Effector memory CD8-positive, alpha-beta T cell (primary cell): ENCODE measurements at regions not wholly inside any gene's neighbourhood (a gene's known extent, or its start where the extent isn't known, plus 50 kb on each side); places are given as distances from the start of the nearest gene placed in this dataset.

Experiments used
- ATAC-seq: fragments of 150-1000 bp; cut with Tn5 transposase; replicated peaks from 2 replicates; pipeline ENCODE4 v1.10.0; 2021; ENCODE audit warnings: mild to moderate bottlenecking, moderate library complexity
- DNase-seq, 3 experiments: peaks; one replicate each; pipeline ENCODE4 v3.0.0; 2021
- H3K27ac Mint-ChIP-seq, 2 donors: one replicate each; pipeline ENCODE4 v1.8.0; 2022; ENCODE audit warnings: mild to moderate bottlenecking in 2 of 2, mixed read lengths in 2 of 2, moderate library complexity in 2 of 2
- H3K27me3 Mint-ChIP-seq, 2 donors: one replicate each; pipeline ENCODE4 v1.8.0; 2022; ENCODE audit warnings: mixed read lengths in 2 of 2
- H3K36me3 Mint-ChIP-seq: one replicate; pipeline ENCODE4 v1.8.0; 2022; ENCODE audit warnings: mild to moderate bottlenecking, moderate library complexity, mixed read lengths; ENCODE audit not compliant: insufficient read depth
- H3K4me1 Mint-ChIP-seq, 2 donors: one replicate each; pipeline ENCODE4 v1.8.0; 2022; ENCODE audit warnings: low read depth in 2 of 2, mixed read lengths in 2 of 2
- H3K4me3 Mint-ChIP-seq, 2 donors: one replicate each; pipeline ENCODE4 v1.8.0; 2022; ENCODE audit warnings: mild to moderate bottlenecking in 2 of 2, mixed read lengths in 2 of 2, moderate library complexity in 2 of 2
- H3K9me3 Mint-ChIP-seq, 2 donors: one replicate each; pipeline ENCODE4 v1.8.0; 2022; ENCODE audit warnings: mixed read lengths in 2 of 2

DNA sequence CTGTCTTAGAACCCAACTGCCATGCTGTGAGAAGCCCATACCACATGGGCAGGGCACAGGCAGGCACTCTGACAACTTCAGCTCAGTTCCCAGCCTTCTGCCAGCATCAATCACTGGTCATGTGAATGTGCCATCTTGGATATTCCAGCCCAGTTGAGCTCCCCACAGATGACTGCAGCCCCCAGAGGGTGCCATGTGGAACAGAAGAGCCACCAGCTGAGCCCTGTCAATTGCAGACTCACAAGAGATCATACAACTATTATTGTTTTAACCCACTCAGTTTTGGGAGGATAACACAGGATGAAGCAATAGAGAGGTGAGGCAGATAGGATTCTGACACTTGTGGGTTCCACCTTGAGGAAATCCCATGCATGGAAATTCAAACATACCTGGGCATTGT is 78.4 kb upstream of the ZBTB40 start:
- Mint-ChIP-seq H3K4me3 (no peak overlapping the region), H3K9me3 (no peaks in the 10 kb centered on the region), H3K4me1 (no peaks in the 10 kb centered on the region), H3K36me3 (no peaks in the 10 kb centered on the region), H3K27me3 (peaks cover 27 to 55% of the 10 kb centered on the region in 2 donors), H3K27ac (no peak overlapping the region)
- DNase-seq (no peak), ATAC-seq (no peak)

DNA sequence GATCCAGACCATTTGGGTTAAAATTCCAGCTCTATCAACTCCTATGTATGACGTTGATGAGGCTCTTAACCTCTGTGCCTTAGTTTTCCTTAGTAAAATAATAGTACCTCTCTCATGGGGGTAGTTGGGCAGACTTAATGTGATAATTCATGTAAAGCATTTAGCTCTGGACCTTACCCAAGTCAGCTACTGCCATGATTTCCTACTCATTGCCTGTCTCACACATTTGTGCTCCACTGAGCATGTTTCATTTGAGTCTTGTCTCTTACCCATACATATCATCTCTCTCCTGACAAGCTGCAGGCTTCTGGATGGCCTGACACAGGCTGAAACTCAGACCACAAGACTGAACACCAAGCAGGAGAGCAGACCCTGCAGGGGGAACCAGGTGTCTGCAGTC is 77.7 kb upstream of the ZBTB40 start:
- Mint-ChIP-seq H3K27me3 (peaks cover 19 to 47% of the 10 kb centered on the region in 2 donors), H3K4me3 (no peak overlapping the region), H3K4me1 (no peaks in the 10 kb centered on the region), H3K9me3 (no peaks in the 10 kb centered on the region), H3K36me3 (no peaks in the 10 kb centered on the region), H3K27ac (no peak overlapping the region)
- ATAC-seq: no peak
- no peak for DNase-seq

- Mint-ChIP-seq H3K27me3 (peaks cover 13 to 45% of the 10 kb centered on the region in 2 donors), H3K4me3 (no peak overlapping the region), H3K36me3 (no peaks in the 10 kb centered on the region), H3K4me1 (no peaks in the 10 kb centered on the region), H3K9me3 (no peaks in the 10 kb centered on the region), H3K27ac (no peak overlapping the region)
- no peak for DNase-seq
- ATAC-seq: no peak
Observed at GRCh38 chr1:22375601-22376000, 76.0 kb upstream of the ZBTB40 start.

GRCh38 chr1:22376001-22376400 is 75.7 kb upstream of the ZBTB40 start:
- ATAC-seq: no peak
- Mint-ChIP-seq H3K4me1 (no peaks in the 10 kb centered on the region), H3K4me3 (no peak overlapping the region), H3K27me3 (peaks cover 12 to 45% of the 10 kb centered on the region in 2 donors), H3K27ac (no peak overlapping the region), H3K9me3 (no peaks in the 10 kb centered on the region), H3K36me3 (no peaks in the 10 kb centered on the region)
- DNase-seq: no peak

DNA sequence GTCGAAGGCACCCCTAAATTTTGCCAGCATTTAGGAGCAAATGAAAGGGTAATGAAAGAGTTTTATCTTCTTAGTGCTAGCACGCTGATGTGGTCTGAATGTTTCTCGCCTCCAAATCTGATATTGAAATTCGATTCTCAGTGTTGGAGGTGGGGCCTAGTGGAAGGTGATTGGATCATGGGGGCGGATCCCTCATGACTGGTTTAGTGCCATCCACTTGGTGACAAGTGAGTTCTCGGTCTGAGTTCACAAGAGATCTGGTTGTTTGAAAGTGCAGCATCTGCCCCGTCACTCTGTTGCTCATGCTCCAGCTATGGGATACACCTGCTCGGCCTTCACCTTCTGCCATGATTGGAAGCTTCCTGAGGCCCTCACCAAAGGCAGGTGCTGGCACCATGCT is 75.1 kb upstream of the ZBTB40 start:
- no peaks in the 10 kb centered on the region for H3K9me3 Mint-ChIP-seq
- H3K4me3 Mint-ChIP-seq: no peak overlapping the region
- ATAC-seq: no peak
- no peak overlapping the region for H3K27ac Mint-ChIP-seq
- peaks cover 12 to 43% of the 10 kb centered on the region in 2 donors for H3K27me3 Mint-ChIP-seq
- no peaks in the 10 kb centered on the region for H3K36me3 Mint-ChIP-seq
- H3K4me1 Mint-ChIP-seq: no peaks in the 10 kb centered on the region
- DNase-seq: no peak

DNA sequence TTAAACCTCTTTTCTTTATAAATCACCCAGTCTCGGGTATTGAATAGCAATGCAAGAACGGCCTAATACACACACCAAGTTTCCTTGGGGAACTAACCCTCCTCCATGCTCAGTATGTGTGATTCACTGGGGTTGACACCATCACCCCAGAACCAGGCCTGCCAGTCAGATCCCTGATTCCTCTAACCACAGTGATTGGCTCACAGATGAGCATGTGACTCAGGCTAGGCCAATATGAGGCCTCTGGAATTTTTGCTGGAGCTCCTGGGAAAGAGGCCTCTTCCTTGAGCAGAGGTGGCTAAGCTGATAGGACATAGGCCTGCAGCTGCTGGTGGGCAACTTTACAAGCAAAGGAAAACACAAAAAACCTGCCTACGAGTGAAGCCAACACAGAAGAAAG is 74.7 kb upstream of the ZBTB40 start:
- Mint-ChIP-seq H3K4me1 (no peaks in the 10 kb centered on the region), H3K27ac (no peak overlapping the region), H3K9me3 (no peaks in the 10 kb centered on the region), H3K36me3 (no peaks in the 10 kb centered on the region), H3K27me3 (peaks cover 11 to 40% of the 10 kb centered on the region in 2 donors), H3K4me3 (no peak overlapping the region)
- no peak for ATAC-seq
- no peak for DNase-seq

DNA sequence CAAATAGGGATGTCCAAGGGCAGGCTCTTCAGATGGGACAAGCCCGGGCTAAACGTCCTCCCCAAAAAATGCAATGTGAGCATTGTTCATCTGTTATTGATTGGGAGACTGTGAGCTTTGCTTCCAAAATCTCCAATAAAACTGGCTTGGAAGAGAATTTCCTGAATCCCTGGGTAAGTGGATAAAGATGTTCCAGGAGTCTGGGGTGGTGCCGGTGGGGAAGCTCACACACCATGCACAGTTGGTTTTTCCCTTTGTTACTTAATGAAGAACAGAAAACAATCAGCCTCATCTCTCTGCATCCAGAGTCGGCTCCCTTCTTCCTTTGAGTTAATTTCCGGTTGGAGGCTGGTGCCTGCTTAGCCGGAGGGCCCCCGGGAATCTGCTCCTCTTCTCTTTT is 72.1 kb upstream of the ZBTB40 start:
- ATAC-seq (no peak), DNase-seq (no peak)
- H3K27me3 Mint-ChIP-seq: peaks cover 23 to 47% of the 10 kb centered on the region in 2 donors
- no peaks in the 10 kb centered on the region for H3K9me3 Mint-ChIP-seq
- no peak overlapping the region for H3K4me3 Mint-ChIP-seq
- H3K36me3 Mint-ChIP-seq: no peaks in the 10 kb centered on the region
- H3K4me1 Mint-ChIP-seq: no peaks in the 10 kb centered on the region
- H3K27ac Mint-ChIP-seq: no peak overlapping the region

DNA sequence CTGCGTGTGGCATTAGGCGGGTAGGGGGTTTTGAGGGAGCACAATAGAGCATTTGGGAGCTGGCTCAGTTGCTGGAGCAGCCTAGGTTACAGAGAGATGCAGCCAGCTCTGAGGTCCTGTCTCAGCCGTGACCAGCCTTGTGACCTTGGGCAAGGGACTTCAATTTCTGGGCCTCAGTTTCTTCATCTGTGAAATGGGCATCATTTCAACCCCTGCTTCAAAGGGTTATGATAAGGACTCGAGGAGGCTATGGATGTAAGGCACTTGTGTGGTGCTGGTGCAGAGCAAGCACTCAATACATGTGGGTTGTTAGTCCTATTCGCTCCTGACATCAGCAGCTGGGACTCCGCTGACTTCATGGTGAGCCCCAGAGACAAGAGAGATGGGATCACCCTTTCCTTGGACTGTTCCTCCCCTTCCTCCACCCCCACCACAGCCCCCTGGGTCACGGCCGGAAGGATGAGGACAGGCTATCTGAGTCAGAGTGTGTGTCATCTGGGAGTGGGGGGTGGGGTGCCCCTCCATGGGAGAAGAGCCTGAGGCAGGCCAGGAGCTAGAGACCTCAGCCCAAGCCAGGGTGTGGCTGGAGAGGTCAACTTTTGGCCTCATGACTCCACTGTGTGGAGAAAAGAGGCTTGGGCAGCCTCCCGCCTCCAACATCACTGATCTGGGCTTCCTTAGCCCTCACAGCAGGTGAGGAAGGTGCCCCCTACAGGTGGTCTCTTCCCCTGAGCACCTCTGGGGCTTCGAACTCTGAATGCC is 71.4 kb upstream of the ZBTB40 start:
- ATAC-seq (no peak), DNase-seq (no peak)
- Mint-ChIP-seq H3K4me1 (no peaks in the 10 kb centered on the region), H3K27ac (no peak overlapping the region), H3K27me3 (peaks cover 29 to 53% of the 10 kb centered on the region in 2 donors), H3K4me3 (no peak overlapping the region), H3K9me3 (no peaks in the 10 kb centered on the region), H3K36me3 (no peaks in the 10 kb centered on the region)

GRCh38 chr1:22383526-22384294 is 67.9 kb upstream of the ZBTB40 start:
- ATAC-seq: no peak
- H3K4me3 Mint-ChIP-seq: no peak overlapping the region
- no peaks in the 10 kb centered on the region for H3K9me3 Mint-ChIP-seq
- peaks cover 37 to 80% of the 10 kb centered on the region in 2 donors for H3K27me3 Mint-ChIP-seq
- DNase-seq: no peak
- no peaks in the 10 kb centered on the region for H3K4me1 Mint-ChIP-seq
- H3K27ac Mint-ChIP-seq: no peak overlapping the region
- no peaks in the 10 kb centered on the region for H3K36me3 Mint-ChIP-seq

DNA sequence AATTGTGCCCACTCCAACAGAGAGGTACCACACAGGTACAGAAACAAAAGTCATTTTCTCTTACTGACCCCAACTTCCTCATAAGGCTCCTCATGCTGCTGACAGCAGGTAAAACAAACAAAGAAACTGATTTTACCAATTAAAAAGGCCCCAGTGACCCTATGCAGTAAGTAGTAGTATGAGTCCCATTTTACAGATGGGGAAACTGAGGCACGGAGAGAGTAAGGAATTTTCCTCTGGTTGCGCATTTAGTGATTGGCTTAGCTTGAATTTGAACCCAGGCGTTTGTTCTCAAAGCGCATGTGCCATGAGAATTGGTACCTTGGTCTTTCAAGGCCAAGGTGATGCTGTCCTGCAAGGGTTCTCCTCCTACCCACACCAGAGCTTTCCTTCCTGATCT is 66.1 kb upstream of the ZBTB40 start:
- ATAC-seq: no peak
- H3K27me3 Mint-ChIP-seq: peaks cover 29 to 85% of the 10 kb centered on the region in 2 donors

GRCh38 chr1:22386774-22387173 is 64.9 kb upstream of the ZBTB40 start:
- no peaks in the 10 kb centered on the region for H3K4me1 Mint-ChIP-seq
- no peak overlapping the region for H3K4me3 Mint-ChIP-seq
- DNase-seq (no peak), ATAC-seq (no peak)
- H3K27ac Mint-ChIP-seq: no peak overlapping the region
- no peaks in the 10 kb centered on the region for H3K9me3 Mint-ChIP-seq
- no peaks in the 10 kb centered on the region for H3K36me3 Mint-ChIP-seq
- H3K27me3 Mint-ChIP-seq: peaks cover 38 to 89% of the 10 kb centered on the region in 2 donors

More for the DNA sequence above, 66.1 kb upstream of the ZBTB40 start:
- Mint-ChIP-seq H3K9me3 (no peaks in the 10 kb centered on the region), H3K36me3 (no peaks in the 10 kb centered on the region), H3K4me1 (no peaks in the 10 kb centered on the region), H3K4me3 (no peak overlapping the region), H3K27ac (no peak overlapping the region)
- no peak for DNase-seq

DNA sequence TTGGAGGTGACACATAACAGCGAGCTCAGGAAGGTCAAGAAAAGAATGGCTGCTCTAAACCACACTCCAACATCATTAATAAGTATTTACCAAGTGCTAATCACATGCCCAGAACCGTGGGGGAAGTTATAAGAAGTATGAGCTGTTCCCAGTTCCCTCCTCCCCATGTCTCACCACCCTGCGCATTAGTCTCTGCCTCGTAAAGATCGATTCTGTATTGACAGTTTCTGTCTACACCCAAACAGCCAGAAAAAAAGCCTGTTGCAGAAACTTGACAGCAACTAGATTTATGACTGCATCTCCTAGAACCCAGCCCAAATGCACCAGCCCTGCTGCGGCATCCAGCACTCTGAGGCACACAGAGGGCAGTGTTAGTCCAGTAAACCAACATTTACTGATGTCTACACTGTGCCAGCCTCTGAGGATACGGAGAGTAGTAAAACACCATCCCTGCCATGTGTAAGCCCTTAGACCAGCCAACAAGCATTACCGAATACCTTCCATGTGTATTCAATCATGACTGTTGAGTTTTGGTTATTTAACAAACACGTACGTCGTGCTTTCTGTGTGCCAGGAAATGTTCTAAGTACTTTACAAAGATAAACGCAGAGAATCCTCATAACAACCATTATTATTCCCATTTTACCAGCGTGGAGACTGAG is 63.6 kb upstream of the ZBTB40 start:
- Mint-ChIP-seq H3K4me1 (no peaks in the 10 kb centered on the region), H3K27ac (no peak overlapping the region), H3K36me3 (no peaks in the 10 kb centered on the region), H3K9me3 (no peaks in the 10 kb centered on the region), H3K27me3 (peaks cover 39 to 98% of the 10 kb centered on the region in 2 donors), H3K4me3 (no peak overlapping the region)
- DNase-seq: no peak
- ATAC-seq: no peak

DNA sequence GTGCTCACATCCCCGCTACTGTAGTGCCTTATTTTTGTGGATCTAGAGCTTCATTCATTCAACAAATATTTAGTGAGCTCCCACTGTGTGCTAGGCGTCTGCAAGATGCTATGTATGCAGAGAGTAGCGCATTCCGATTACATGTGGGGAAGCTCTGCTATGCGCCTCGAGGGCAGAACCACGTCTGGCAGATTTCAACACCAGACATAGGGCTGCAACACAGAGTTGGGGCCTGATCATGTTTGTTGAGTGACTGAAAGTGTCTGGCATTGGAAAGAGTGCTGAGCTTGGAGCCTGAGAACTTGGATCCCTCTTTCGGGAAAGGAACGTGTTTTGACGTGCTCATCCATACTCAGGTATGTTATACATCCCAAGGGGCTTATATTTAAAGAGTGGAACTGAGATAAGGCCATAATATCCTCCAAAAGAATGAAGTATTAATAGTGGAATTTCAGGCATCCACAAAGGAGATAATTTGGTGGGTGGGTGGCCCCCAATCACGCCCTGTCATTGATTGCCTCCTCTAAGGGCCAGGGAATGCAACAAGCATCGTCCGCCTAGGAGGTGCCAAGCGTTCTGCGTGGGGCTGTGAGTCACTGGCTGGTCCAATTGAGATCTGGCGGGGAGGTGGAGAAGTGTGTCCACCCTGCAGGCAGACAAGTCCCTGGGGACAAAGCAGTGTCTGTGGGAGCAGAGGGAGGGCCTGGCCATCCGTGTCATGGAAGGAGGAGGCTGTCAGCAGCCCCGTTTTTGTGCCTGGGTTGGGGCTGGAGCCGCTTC is 62.8 kb upstream of the ZBTB40 start:
- Mint-ChIP-seq H3K9me3 (no peaks in the 10 kb centered on the region), H3K36me3 (no peaks in the 10 kb centered on the region), H3K4me3 (no peak overlapping the region), H3K27ac (no peak overlapping the region), H3K4me1 (no peaks in the 10 kb centered on the region), H3K27me3 (peaks cover 40 to 98% of the 10 kb centered on the region in 2 donors)
- DNase-seq (no peak), ATAC-seq (no peak)
